Activated CD8-positive, alpha-beta memory T cell treated with anti-CD3 and anti-CD28 coated beads, Interleukin-2, amount 50 U/mL, for 4 hours (primary cell): ENCODE measurements at regions not wholly inside any gene's neighbourhood (a gene's known extent, or its start where the extent isn't known, plus 50 kb on each side); places are given as distances from the start of the nearest gene placed in this dataset.
"Not testable (repeated sequence)": the region's sequence is repeated elsewhere in the genome, so short reads cannot be mapped to it uniquely, and the experiment has no call there.

Experiments used
- DNase-seq: peaks from one replicate; pipeline ENCODE4 v3.0.0-alpha.2; 2020

DNA sequence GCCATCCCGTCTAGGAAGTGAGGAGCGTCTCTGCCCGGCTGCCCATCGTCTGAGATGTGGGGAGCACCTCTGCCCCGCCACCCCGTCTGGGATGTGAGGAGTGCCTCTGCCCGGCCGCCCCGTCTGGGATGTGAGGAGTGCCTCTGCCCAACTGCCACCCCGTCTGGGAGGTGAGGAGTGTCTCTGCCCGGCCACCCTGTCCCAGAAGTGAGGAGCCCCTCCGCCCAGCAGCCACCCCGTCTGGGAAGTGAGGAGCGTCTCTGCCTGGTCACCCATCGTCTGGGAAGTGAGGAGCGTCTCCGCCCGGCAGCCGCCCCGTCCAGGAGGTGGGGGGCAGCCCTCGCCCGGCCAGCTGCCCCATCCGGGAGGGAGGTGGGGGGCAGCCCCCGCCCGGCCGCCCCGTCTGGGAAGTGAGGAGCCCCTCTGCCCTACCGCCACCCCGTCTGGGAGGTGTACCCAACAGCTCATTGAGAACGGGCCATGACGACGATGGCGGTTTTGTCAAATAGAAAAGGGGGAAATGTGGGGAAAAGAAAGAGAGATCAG lies 474.9 kb downstream of the IRS2 start:
- not testable (repeated sequence) for DNase-seq

GRCh38 chr13:109309625-109310363 lies 476.6 kb downstream of the IRS2 start:
- DNase-seq = no peak

DNA sequence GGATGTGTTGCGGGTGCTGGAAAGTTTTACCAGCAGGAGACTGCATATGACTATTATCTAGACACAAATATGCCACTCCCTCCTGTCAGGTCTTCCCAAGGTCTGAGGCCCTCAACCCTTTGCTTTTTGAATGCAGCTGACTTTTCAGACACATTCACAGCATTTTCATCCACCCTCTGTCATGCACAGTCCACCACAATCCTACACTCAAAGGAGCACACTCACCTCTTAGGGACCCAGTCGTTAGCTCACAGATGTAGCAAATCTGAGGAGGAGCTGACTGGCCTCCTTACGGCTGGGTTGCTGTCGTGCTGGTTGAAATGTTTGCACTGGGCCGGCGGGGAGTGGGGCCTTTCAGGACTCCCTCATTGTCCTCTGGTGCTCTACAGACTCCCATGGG lies 479.4 kb downstream of the IRS2 start:
- no peak for DNase-seq

DNA sequence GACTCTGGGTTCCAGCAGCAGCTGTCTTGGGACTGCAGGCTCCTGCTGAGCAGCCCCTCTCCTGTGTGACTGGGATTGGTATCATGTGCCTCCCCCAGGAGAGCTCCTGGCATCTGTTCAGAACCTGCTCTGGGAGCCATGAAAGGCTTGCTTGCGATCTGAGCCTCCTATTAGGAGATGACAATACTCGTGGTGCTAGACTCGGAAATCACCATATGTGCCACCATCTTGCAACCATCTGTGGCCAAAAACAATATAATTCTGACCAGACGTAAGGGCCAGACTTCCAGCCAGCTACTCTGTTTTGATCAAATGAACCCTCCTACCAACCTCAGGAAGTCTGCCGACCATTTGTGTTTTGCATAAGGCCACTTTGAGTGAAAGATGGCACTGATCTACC lies 484.7 kb downstream of the IRS2 start:
- no peak for DNase-seq

DNA sequence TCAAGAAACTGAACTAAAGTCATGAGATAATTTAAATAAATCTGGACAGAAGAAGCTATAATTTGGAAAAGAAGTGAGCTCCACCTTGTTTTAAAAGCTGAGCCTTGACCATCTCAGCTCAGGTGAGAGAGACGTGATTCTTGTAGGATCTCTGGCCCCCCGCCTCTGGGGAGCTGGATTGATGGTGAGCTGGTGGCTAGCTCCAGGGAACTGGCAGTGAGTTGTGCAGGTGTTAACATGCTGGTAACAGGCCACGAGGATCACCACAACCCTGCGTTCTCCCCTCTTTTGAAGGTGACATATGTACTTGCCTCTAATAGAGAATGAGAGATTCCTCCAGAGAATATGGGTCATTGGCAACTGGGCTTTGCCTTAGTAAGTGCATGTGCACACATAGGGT lies 485.1 kb downstream of the IRS2 start:
- no peak for DNase-seq

GRCh38 chr13:109297628-109298027 lies 488.8 kb downstream of the IRS2 start:
- no peak for DNase-seq

DNA sequence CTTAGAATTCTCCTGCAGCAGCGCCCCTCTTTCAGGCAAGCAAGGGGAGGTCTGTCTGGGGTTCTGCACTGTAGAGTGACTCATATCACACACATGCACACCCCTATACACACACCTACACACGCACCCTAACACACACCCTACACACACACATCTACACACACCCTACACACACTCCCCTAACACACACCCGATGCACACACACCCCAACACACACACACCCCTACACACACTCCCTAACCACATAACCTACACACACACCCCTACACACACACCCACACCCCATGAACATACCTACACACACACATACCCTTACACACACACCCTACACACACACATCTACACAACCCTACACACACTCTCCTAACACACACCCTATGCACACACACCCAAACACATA lies 493.2 kb downstream of the IRS2 start:
- DNase-seq = no peak

- no peak for DNase-seq
Measured at GRCh38 chr13:109288151-109288709, 498.2 kb downstream of the IRS2 start.

DNA sequence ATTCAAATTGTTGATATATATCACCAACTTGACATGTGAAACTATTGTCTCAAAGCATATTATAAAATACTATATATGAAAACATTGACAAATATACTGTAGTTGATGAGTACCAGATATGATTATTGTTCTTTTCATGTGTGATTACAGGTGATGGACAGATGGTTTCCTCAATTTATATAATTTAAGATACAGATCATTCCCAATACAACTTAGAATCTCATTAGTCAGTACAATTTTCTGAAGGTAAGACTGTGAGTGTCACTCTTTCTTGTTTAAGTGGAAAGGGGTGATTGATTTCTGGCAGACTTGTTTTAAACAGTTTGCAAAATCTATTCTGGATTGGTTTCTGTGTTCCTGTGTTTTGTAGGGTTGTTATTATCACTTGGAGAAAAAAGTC lies 498.8 kb downstream of the IRS2 start:
- no peak for DNase-seq

GRCh38 chr13:109285586-109285985 lies 500.8 kb downstream of the IRS2 start:
- no peak for DNase-seq

GRCh38 chr13:109281903-109282635 lies 504.3 kb downstream of the IRS2 start:
- DNase-seq = no peak

DNA sequence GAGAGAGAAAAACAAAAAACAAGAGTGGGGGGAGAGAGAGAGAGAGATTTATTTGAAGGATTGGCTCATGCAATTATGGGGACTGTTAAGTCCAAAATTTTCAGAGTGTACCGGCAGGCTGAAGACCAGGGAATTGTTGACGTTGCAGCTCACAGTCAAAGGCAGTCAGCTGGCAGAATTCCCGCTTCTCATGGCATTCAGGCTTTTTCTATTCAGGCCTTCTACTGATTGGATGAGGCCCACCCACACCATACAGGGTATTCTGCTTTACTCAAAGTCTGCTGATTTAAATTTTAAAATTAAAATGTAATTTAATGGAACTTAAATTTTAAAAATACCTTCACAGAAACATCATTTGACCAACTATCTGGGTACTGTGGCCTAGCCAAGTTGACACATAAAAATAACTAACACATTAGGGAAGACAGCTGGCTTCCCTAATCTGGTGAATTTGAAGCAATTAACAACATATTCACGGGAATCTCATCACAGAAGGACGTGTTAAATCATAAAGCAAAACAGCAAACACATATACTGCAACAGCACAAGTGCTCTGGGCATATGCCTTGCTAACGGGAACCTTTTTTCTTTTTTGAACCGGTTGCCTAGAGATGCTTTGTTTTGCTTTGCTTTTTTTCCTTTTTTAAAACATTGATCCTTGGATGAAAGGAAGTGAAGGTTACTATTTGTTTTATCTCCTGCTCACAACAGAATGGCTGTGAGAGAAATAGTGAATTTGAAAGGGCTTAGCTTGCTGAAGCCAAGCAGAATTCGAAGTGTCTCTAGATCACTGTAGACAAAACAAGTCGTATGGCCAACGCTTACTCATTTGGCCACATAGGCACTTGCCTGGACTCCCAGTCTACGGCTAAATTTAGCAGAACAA lies 505.1 kb downstream of the IRS2 start:
- DNase-seq = no peak

DNA sequence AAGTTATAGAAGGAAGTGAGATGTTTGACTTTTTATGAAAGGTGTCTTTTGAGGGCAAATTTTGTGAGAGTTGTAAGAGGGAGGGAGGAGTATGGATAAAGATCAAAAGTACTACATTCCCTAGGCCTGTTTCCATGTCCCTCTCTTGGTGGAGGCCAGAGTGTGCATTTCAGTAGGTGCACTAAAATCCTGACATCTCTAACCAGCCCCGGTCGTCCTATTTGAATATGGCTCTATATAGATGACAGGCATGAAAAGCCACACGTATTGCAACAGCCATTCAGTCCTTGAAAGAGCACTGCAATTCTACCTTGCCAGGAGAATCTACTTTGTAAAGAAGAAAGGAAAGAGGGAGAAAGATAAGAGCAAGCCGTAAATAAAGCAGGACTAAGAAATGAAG lies 510.1 kb downstream of the IRS2 start:
- no peak for DNase-seq

DNA sequence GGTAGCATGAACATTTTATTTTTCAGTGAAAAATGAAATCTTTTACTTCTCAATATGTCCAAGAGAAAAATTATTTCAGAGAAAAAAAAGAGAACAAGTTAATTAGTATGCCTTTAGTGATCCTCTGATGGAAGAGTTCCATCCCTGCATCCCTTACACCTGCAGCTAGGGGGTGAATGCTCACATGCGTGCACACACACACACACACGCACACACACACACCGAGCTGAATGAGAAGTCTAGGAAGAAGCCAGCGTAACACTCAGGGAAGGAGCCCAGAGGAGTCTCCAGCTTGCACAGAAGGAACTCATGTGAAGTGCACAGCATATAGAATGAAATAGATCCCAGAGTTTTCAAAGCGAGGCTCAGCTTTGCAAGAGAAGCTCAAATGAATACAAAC lies 510.5 kb downstream of the IRS2 start:
- DNase-seq = no peak

- DNase-seq = no peak
Measured at GRCh38 chr13:109275139-109275745, 511.1 kb downstream of the IRS2 start.

DNA sequence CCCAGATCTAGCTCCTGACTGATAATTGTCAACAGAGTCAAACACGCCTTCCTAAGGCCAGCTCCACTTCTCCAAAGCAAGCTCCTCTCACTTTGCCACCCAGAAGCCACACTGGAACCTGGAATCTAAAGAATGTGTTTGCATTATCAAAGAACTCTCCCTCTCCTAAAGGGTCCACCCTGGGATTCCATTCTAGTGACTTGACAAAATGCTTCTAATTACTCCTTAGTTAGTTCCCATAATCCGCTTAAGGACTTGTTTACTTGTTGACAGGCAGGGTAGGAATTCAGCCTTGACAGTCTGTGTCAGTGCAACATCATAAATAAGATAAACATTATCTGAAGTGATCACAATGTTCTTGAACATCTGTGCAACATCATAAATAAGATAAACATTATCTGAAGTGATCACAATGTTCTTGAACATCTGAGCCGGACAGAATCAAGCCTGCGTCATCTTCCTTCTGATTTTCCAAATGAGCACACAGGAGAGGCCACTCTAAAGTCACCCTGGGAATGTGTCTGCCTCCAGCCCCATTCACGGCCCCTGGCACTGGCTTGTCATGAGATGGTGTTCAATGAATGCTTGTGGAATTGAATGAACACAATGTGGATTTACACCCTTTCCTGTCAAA lies 512.1 kb downstream of the IRS2 start:
- no peak for DNase-seq

DNA sequence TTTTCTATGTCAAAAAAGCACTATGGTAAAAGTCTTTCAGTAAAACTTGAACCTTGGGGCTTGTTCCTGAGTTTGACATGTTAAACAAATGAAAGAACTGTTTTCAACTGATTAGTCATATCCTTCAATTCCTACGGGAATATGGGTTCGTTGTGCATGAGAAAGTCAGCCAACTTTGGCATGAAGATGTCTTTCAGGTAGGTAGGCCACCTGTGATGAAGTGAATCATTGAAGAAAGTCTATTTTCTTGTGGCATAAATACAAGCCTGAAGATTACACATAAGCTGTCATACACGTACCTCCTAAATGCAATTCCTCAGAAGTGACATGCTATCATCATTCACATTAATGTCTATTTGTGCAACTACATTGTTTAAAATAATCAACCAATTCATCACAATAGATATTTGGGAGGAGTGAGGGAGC lies 513.0 kb downstream of the IRS2 start:
- no peak for DNase-seq

- DNase-seq = no peak
Measured at GRCh38 chr13:109272595-109273325, 513.6 kb downstream of the IRS2 start.

- DNase-seq = no peak
Measured at GRCh38 chr13:109271555-109272541, 514.5 kb downstream of the IRS2 start.

DNA sequence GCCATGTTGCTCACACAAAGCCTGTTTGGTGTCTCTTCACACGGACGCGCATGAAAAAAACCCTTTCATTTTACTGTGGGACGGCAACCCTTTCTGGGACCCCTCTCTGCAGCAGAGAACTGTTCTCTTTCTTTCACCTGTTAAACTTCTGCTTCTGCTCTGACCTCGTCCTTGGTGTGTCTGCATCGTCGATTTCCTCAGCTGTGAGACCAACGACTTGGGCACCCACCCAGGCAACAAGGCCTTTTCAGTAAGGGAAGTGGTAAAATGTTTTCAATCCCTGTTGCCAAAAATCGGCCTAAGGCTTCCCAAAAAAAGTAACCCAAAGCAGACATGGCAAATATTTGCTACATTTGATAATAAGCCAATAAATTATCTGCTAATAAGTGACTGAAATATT lies 515.3 kb downstream of the IRS2 start:
- no peak for DNase-seq
